Natural killer cell (primary cell): ENCODE measurements at regions not wholly inside any gene's neighbourhood (a gene's known extent, or its start where the extent isn't known, plus 50 kb on each side); places are given as distances from the start of the nearest gene placed in this dataset.

Experiments used
- ATAC-seq, 3 donors: fragments of 150-1000 bp in 2 of 3; fragments of 200-7000 bp in 1 of 3; cut with Tn5 transposase; 1 replicate in 1 of 3; 2 replicates in 2 of 3; pipeline ENCODE4 v1.10.0; 2021; ENCODE audit warnings: mild to moderate bottlenecking in 2 of 3, moderate library complexity in 2 of 3
- DNase-seq, 2 donors: peaks; one replicate each; pipeline versions ENCODE4 v3.0.0 to v3.0.0-alpha.2; 2013 to 2021; ENCODE audit warnings: mixed read lengths in 1 of 2
- H3K27ac ChIP-seq: one replicate; pipeline ENCODE4 v1.5.1; 2013; ENCODE audit warnings: mild to moderate bottlenecking, low read length
- H3K27me3 ChIP-seq: one replicate; pipeline ENCODE4 v1.6.1; 2013; ENCODE audit warnings: low read length; ENCODE audit not compliant: control insufficient read depth, insufficient read depth
- H3K36me3 ChIP-seq: one replicate; pipeline ENCODE4 v1.6.1; 2013; ENCODE audit warnings: low read length; ENCODE audit not compliant: control insufficient read depth, insufficient read depth
- H3K4me1 ChIP-seq: one replicate; pipeline ENCODE4 v1.6.1; 2013; ENCODE audit warnings: low read length; ENCODE audit not compliant: control insufficient read depth, insufficient read depth
- H3K4me3 ChIP-seq: one replicate; pipeline ENCODE4 v1.5.1; 2013; ENCODE audit warnings: low read length
- H3K9me3 ChIP-seq: one replicate; pipeline ENCODE4 v1.6.1; 2013; ENCODE audit warnings: low read length; ENCODE audit not compliant: control insufficient read depth, insufficient read depth
- H3K27ac Mint-ChIP-seq, 2 donors: one replicate each; pipeline ENCODE4 v1.8.0; 2022; ENCODE audit warnings: mild to moderate bottlenecking in 2 of 2, mixed read lengths in 2 of 2, moderate library complexity in 1 of 2
- H3K27me3 Mint-ChIP-seq, 2 donors: one replicate each; pipeline ENCODE4 v1.8.0; 2022; ENCODE audit warnings: low read depth in 2 of 2, mixed read lengths in 2 of 2
- H3K36me3 Mint-ChIP-seq: one replicate; pipeline ENCODE4 v1.8.0; 2022; ENCODE audit warnings: mixed read lengths
- H3K4me1 Mint-ChIP-seq, 2 donors: one replicate each; pipeline ENCODE4 v1.8.0; 2022; ENCODE audit warnings: mixed read lengths in 2 of 2
- H3K4me3 Mint-ChIP-seq: one replicate; pipeline ENCODE4 v1.8.0; 2022; ENCODE audit warnings: mild to moderate bottlenecking, moderate library complexity, mixed read lengths
- H3K9me3 Mint-ChIP-seq, 2 donors: one replicate each; pipeline ENCODE4 v1.8.0; 2022; ENCODE audit warnings: mixed read lengths in 2 of 2
- CTCF ChIP-seq: fragments of 200-600 bp; IDR thresholded peaks from one replicate; pipeline ENCODE4 v1.8.0; 2022; ENCODE audit warnings: antibody characterized with exemption
- WGBS: methylation state at CpG from one replicate; pipeline ENCODE4 v1.1.7; 2013; ENCODE audit warnings: missing lambda C conversion rate; ENCODE audit not compliant: insufficient coverage; 5-methylcytosine and 5-hydroxymethylcytosine counted together
- intact Hi-C: fragments of 100-400 bp; cut with micrococcal nuclease; formaldehyde crosslinking; loops from one replicate; pipeline ENCODE4 v1.14.2; 2022

- Mint-ChIP-seq H3K36me3 (peaks cover 14% of the 10 kb centered on the region), H3K27me3 (no peaks in the 10 kb centered on the region), H3K4me3 (no peak overlapping the region), H3K27ac (no peak overlapping the region), H3K9me3 (peaks cover 11 to 15% of the 10 kb centered on the region in 2 donors), H3K4me1 (no peaks in the 10 kb centered on the region)
- no peak for TF ChIP-seq CTCF
- Histone ChIP-seq H3K36me3 (no peaks in the 10 kb centered on the region), H3K4me1 (no peaks in the 10 kb centered on the region), H3K27me3 (no peaks in the 10 kb centered on the region), H3K27ac (no peak overlapping the region), H3K9me3 (peaks cover 7% of the 10 kb centered on the region), H3K4me3 (no peak overlapping the region)
- intact Hi-C loops, result no loop called here
- ATAC-seq, result no peak
- WGBS, result 86% methylated on average over 2 of the region's 2 CpGs
- DNase-seq, result no peak
Observed at GRCh38 chr7:153541903-153542302, 510.3 kb upstream of the DPP6 start.

GRCh38 chr7:153543232-153543631, 509.0 kb upstream of the DPP6 start:
- DNase-seq (no peak), ATAC-seq (no peak)
- peaks cover 6% of the 10 kb centered on the region for H3K9me3 ChIP-seq
- 94% methylated on average over 4 of the region's 5 CpGs for WGBS
- Mint-ChIP-seq H3K4me3 (no peak overlapping the region), H3K9me3 (peaks cover 12 to 15% of the 10 kb centered on the region in 2 donors), H3K36me3 (peaks cover 14% of the 10 kb centered on the region), H3K27me3 (no peaks in the 10 kb centered on the region), H3K4me1 (no peaks in the 10 kb centered on the region), H3K27ac (no peak overlapping the region)
- no peaks in the 10 kb centered on the region for H3K4me1 ChIP-seq
- H3K27me3 ChIP-seq, result no peaks in the 10 kb centered on the region
- H3K36me3 ChIP-seq, result no peaks in the 10 kb centered on the region
- no peak for TF ChIP-seq CTCF
- intact Hi-C loops, result no loop called here
- H3K4me3 ChIP-seq, result no peak overlapping the region
- H3K27ac ChIP-seq, result no peak overlapping the region

- WGBS, result 93% methylated on average over 1 of the region's 1 CpG
- Mint-ChIP-seq H3K36me3 (no peaks in the 10 kb centered on the region), H3K4me3 (no peak overlapping the region), H3K4me1 (no peaks in the 10 kb centered on the region), H3K27me3 (no peaks in the 10 kb centered on the region), H3K9me3 (peaks cover 6 to 8% of the 10 kb centered on the region in 2 donors), H3K27ac (no peak overlapping the region)
- Histone ChIP-seq H3K4me1 (no peaks in the 10 kb centered on the region), H3K4me3 (no peak overlapping the region), H3K27me3 (no peaks in the 10 kb centered on the region), H3K36me3 (no peaks in the 10 kb centered on the region), H3K9me3 (peaks cover 9% of the 10 kb centered on the region), H3K27ac (no peak overlapping the region)
- intact Hi-C loops, result no loop called here
- no peak for DNase-seq
- no peak for TF ChIP-seq CTCF
- ATAC-seq, result no peak
Observed at GRCh38 chr7:153550173-153550572, 502.0 kb upstream of the DPP6 start.

GRCh38 chr7:153564391-153564790, 487.8 kb upstream of the DPP6 start:
- H3K27ac ChIP-seq, result no peak overlapping the region
- Mint-ChIP-seq H3K9me3 (peaks cover 14 to 30% of the 10 kb centered on the region in 2 donors), H3K4me1 (no peaks in the 10 kb centered on the region), H3K27me3 (no peaks in the 10 kb centered on the region), H3K27ac (no peak overlapping the region), H3K4me3 (no peak overlapping the region), H3K36me3 (peaks cover 7% of the 10 kb centered on the region)
- H3K4me3 ChIP-seq, result no peak overlapping the region
- no peaks in the 10 kb centered on the region for H3K27me3 ChIP-seq
- H3K4me1 ChIP-seq, result no peaks in the 10 kb centered on the region
- intact Hi-C loops, result no loop called here
- 88% methylated on average over 3 of the region's 6 CpGs for WGBS
- no peaks in the 10 kb centered on the region for H3K36me3 ChIP-seq
- no peak for DNase-seq
- no peak for ATAC-seq
- peaks cover 9% of the 10 kb centered on the region for H3K9me3 ChIP-seq
- TF ChIP-seq CTCF, result no peak
